SK-N-SH (cell line): ENCODE measurements at regions not wholly inside any gene's neighbourhood (a gene's known extent, or its start where the extent isn't known, plus 50 kb on each side); places are given as distances from the start of the nearest gene placed in this dataset.

Experiments used
- CTCF ChIA-PET: fragments of 300-600, 350-600 bp; formaldehyde crosslinking; extraction: SDS; loops from one replicate; lab custom pipeline; 2021; lab: Yijun Ruan, JAX
- POLR2A ChIA-PET: fragments of 350-600 bp; sonication (Branson Sonifier 250); formaldehyde crosslinking; extraction: SDS; loops from one replicate; lab custom pipeline; 2020; ENCODE audit warnings: antibody characterized with exemption, inconsistent platforms; lab: Yijun Ruan, JAX
- DNase-seq: peaks from one replicate; pipeline ENCODE4 v3.0.0; 2012
- H2AFZ ChIP-seq: fragments of 200-600 bp; sonication (generic); 2 replicates; pipeline ENCODE4 v1.8.1; 2016; ENCODE audit warnings: antibody characterized with exemption, mild to moderate bottlenecking, low read depth
- H3F3A ChIP-seq: fragments of 200-600 bp; sonication (generic); replicated peaks from 2 replicates; pipeline ENCODE3; 2016; ENCODE audit warnings: antibody characterized with exemption, mild to moderate bottlenecking; ENCODE audit not compliant: insufficient read depth
- H3K27ac ChIP-seq, 2 experiments: fragments of 200-500 bp in 1 of 2; fragments of 200-600 bp in 1 of 2; sonication (Bioruptor generic) in 1 of 2; sonication (generic), shearing (Covaris generic) in 1 of 2; 2 replicates each; pipeline versions ENCODE4 v1.5.1 to v1.6.1; 2014 to 2016; ENCODE audit warnings: low read depth in 2 of 2, inconsistent platforms in 1 of 2, low read length in 1 of 2, mild to moderate bottlenecking in 1 of 2, mixed read lengths in 1 of 2
- H3K27me3 ChIP-seq: fragments of 200-600 bp; sonication (generic), shearing (Covaris generic); 2 replicates; pipeline ENCODE4 v1.6.1; 2016; ENCODE audit warnings: mixed run types; ENCODE audit not compliant: insufficient read depth
- H3K36me3 ChIP-seq, 2 experiments: fragments of 200-500 bp in 1 of 2; fragments of 200-600 bp in 1 of 2; sonication (Bioruptor generic) in 1 of 2; sonication (generic) in 1 of 2; replicated peaks in 1 of 2; 2 replicates each; pipeline versions ENCODE3 to v1.5.1; 2014 to 2016; ENCODE audit warnings: low read length in 1 of 2, mild to moderate bottlenecking in 1 of 2; ENCODE audit not compliant: insufficient read depth in 2 of 2, control insufficient read depth in 1 of 2
- H3K4me1 ChIP-seq, 2 experiments: fragments of 200-500 bp in 1 of 2; fragments of 200-600 bp in 1 of 2; sonication (Bioruptor generic) in 1 of 2; sonication (generic), shearing (Covaris generic) in 1 of 2; 2 replicates each; pipeline versions ENCODE4 v1.5.1 to v1.6.1; 2014 to 2016; ENCODE audit warnings: low read depth in 1 of 2, low read length in 1 of 2, mixed run types in 1 of 2; ENCODE audit not compliant: insufficient read depth in 2 of 2, control insufficient read depth in 1 of 2
- H3K4me2 ChIP-seq: fragments of 200-600 bp; sonication (generic), shearing (Covaris generic); 2 replicates; pipeline ENCODE4 v1.6.1; 2017; ENCODE audit warnings: mixed run types
- H3K4me3 ChIP-seq, 2 experiments: fragments of 200-500 bp in 1 of 2; fragments of 200-600 bp in 1 of 2; sonication (Bioruptor generic) in 1 of 2; sonication (generic), shearing (Covaris generic) in 1 of 2; 2 replicates each; pipeline versions ENCODE4 v1.5.1 to v1.8.1; 2014 to 2016; ENCODE audit warnings: low read depth in 2 of 2, inconsistent platforms in 1 of 2, low read length in 1 of 2, mild to moderate bottlenecking in 1 of 2, mixed read lengths in 1 of 2, moderate library complexity in 1 of 2
- H3K79me2 ChIP-seq: fragments of 200-600 bp; sonication (generic); 2 replicates; pipeline ENCODE4 v1.8.1; 2017; ENCODE audit warnings: mild to moderate bottlenecking; ENCODE audit not compliant: insufficient read depth
- H3K9ac ChIP-seq: fragments of 200-600 bp; sonication (generic); 2 replicates; pipeline ENCODE4 v1.6.1; 2017; ENCODE audit warnings: mixed run types
- H3K9me2 ChIP-seq: fragments of 200-600 bp; sonication (generic); 2 replicates; pipeline ENCODE4 v1.6.1; 2017; ENCODE audit warnings: mixed run types
- H3K9me3 ChIP-seq: fragments of 200-600 bp; sonication (generic); 2 replicates; pipeline ENCODE4 v1.6.1; 2017; ENCODE audit warnings: mixed run types, mild to moderate bottlenecking, moderate library complexity
- H4K20me1 ChIP-seq: fragments of 200-600 bp; sonication (generic); 2 replicates; pipeline ENCODE4 v1.6.1; 2017; ENCODE audit warnings: mild to moderate bottlenecking, mixed run types; ENCODE audit not compliant: insufficient read depth
- CTCF ChIP-seq: fragments of 200-600 bp; sonication (generic); IDR thresholded peaks from 2 replicates; pipeline ENCODE4 v1.6.1; 2017; ENCODE audit warnings: antibody characterized with exemption, mild to moderate bottlenecking, moderate library complexity
- ELF1 ChIP-seq: IDR thresholded peaks from 2 replicates; pipeline ENCODE4 v1.4.0; 2012
- EZH2phosphoT487 ChIP-seq: fragments of 200-600 bp; sonication (generic); IDR thresholded peaks from 2 replicates; pipeline ENCODE4 v1.6.1; 2017; ENCODE audit warnings: low read depth, mixed run types, mild to moderate bottlenecking, antibody characterized with exemption, moderate library complexity, borderline replicate concordance
- FOXM1 ChIP-seq: IDR thresholded peaks from 2 replicates; pipeline ENCODE4 v1.4.0; 2012; ENCODE audit warnings: low read depth, mild to moderate bottlenecking
- GABPA ChIP-seq: IDR thresholded peaks from 2 replicates; pipeline ENCODE4 v1.4.0; 2012; ENCODE audit warnings: low read depth, mild to moderate bottlenecking
- GATA2 ChIP-seq: sonication (generic); formaldehyde crosslinking; IDR thresholded peaks from 2 replicates; pipeline ENCODE4 v1.5.0; 2020; ENCODE audit warnings: mild to moderate bottlenecking, missing genetic modification reagents
- MEF2A ChIP-seq: IDR thresholded peaks from 2 replicates; pipeline ENCODE4 v1.4.0; 2012; ENCODE audit warnings: low read depth, borderline replicate concordance
- NFIC ChIP-seq: IDR thresholded peaks from 2 replicates; pipeline ENCODE4 v1.4.0; 2012; ENCODE audit warnings: borderline replicate concordance
- NRF1 ChIP-seq: IDR thresholded peaks from 2 replicates; pipeline ENCODE4 v1.6.1; 2012; ENCODE audit warnings: low read depth, mild to moderate bottlenecking, low read length
- PBX3 ChIP-seq: IDR thresholded peaks from 2 replicates; pipeline ENCODE4; 2012
- POLR2AphosphoS5 ChIP-seq: IDR thresholded peaks from 2 replicates; pipeline ENCODE4 v1.6.1; 2012; ENCODE audit warnings: low read depth, low read length
- RXRA ChIP-seq: IDR thresholded peaks from 2 replicates; pipeline ENCODE4 v1.4.0; 2012; ENCODE audit warnings: low read depth, mild to moderate bottlenecking, borderline replicate concordance
- SMC3 ChIP-seq: IDR thresholded peaks from 2 replicates; pipeline ENCODE4 v1.6.1; 2012; ENCODE audit warnings: low read depth, low read length, improper control_type of control experiment
- TAF1 ChIP-seq: IDR thresholded peaks from 2 replicates; pipeline ENCODE4 v1.6.1; 2012; ENCODE audit warnings: low read depth, mild to moderate bottlenecking, low read length, moderate library complexity, borderline replicate concordance
- YY1 ChIP-seq: IDR thresholded peaks from 2 replicates; pipeline ENCODE4 v1.4.0; 2012; ENCODE audit warnings: low read depth, mild to moderate bottlenecking
- WGBS: methylation state at CpG from one replicate; pipeline ENCODE4 v1.1.6; 2017; ENCODE audit warnings: low lambda C conversion rate; 5-methylcytosine and 5-hydroxymethylcytosine counted together
- TF ChIP-seq, protein P1 (sequence below): IDR thresholded peaks from 2 replicates; pipeline ENCODE4 v1.4.0; 2012; ENCODE audit warnings: low read depth
- TF ChIP-seq, protein P2 (sequence below): IDR thresholded peaks from 2 replicates; pipeline ENCODE4 v1.4.0; 2012; ENCODE audit warnings: low read depth, borderline replicate concordance

DNA sequence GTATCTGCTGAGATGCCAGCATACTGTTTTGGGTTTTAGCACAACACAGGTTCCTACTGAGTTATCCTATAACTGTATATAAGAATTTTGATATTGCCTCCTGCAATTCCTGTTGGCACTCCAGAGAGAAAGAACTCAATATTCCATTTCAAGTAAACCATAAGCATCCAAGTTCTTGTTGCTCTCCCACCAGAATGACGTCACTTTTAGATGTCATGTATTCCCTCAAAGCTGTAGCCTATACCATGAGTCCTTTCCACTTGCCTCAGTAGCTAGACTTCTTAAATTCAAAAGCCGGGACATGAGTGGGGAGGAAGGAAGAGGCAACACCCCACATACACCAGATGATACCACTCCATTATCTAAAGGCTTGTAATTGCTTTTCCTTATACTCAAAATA lies 171.5 kb downstream of the ALDH8A1 start:
- Histone ChIP-seq H3K27me3 (no peaks in the 10 kb centered on the region), H3K9ac (no peak overlapping the region), H3F3A (peaks cover 9% of the 10 kb centered on the region), H3K4me1 (no peaks in the 10 kb centered on the region), H3K36me3 (no peaks in the 10 kb centered on the region), H4K20me1 (no peaks in the 10 kb centered on the region), H3K27ac (no peak overlapping the region), H3K4me3 (no peak overlapping the region), H3K9me2 (no peaks in the 10 kb centered on the region), H2AFZ (no peak overlapping the region), H3K4me2 (no peak overlapping the region), H3K79me2 (no peaks in the 10 kb centered on the region), H3K9me3 (no peaks in the 10 kb centered on the region)
- ChIA-PET POLR2A (no interaction called here), CTCF (interaction anchor here (0.6 kb wide), 2 partner anchors 9 to 21 kb away, joined by 3 read pairs; no protein-coding TSS in a partner anchor)
- DNase-seq, result no peak
- TF ChIP-seq MEF2A (no peak), NFIC (no peak), SMC3 (no peak), TAF1 (no peak), PBX3 (no peak), POLR2AphosphoS5 (no peak), FOXM1 (no peak), YY1 (no peak), NRF1 (no peak), RXRA (no peak), EZH2phosphoT487 (no peak), ELF1 (no peak), GABPA (no peak), CTCF (no peak), GATA2 (CRISPR knock-in tag) (no peak)
- TF ChIP-seq, protein P1, sequence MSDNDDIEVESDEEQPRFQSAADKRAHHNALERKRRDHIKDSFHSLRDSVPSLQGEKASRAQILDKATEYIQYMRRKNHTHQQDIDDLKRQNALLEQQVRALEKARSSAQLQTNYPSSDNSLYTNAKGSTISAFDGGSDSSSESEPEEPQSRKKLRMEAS, result no peak
- TF ChIP-seq, protein P2, sequence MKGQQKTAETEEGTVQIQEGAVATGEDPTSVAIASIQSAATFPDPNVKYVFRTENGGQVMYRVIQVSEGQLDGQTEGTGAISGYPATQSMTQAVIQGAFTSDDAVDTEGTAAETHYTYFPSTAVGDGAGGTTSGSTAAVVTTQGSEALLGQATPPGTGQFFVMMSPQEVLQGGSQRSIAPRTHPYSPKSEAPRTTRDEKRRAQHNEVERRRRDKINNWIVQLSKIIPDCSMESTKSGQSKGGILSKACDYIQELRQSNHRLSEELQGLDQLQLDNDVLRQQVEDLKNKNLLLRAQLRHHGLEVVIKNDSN, result no peak
- WGBS, result 78% methylated on average over 2 of the region's 2 CpGs
